Kidney (tissue), 13 donors: ENCODE measurements at regions not wholly inside any gene's neighbourhood (a gene's known extent, or its start where the extent isn't known, plus 50 kb on each side); places are given as distances from the start of the nearest gene placed in this dataset.

Experiments
- DNase-seq, 5 donors: peaks; one replicate each; pipeline ENCODE4 v3.0.0-alpha.2; 2013 to 2020
- FAIRE-seq: peaks from 2 replicates; lab custom pipeline; 2012; peaks lifted over from hg19 to GRCh38; lab: Jason Lieb, UNC
- H3K27ac ChIP-seq, 2 donors: one replicate each; pipeline ENCODE4 v1.7.0; 2013; ENCODE audit warnings: low read depth in 2 of 2, low read length in 2 of 2, inconsistent platforms in 1 of 2
- H3K27me3 ChIP-seq: one replicate; pipeline ENCODE4 v1.7.1; 2013; ENCODE audit warnings: low read length, inconsistent platforms; ENCODE audit not compliant: control insufficient read depth, insufficient read depth
- H3K36me3 ChIP-seq, 3 donors: one replicate each; pipeline versions ENCODE4 v1.7.0 to v1.7.1; 2013; ENCODE audit warnings: low read length in 3 of 3, control low read depth in 1 of 3, inconsistent platforms in 1 of 3; ENCODE audit not compliant: insufficient read depth in 3 of 3, control insufficient read depth in 2 of 3
- H3K4me1 ChIP-seq, 3 donors: one replicate each; pipeline versions ENCODE4 v1.7.0 to v1.7.1; 2013; ENCODE audit warnings: low read length in 3 of 3, inconsistent platforms in 1 of 3, low read depth in 1 of 3; ENCODE audit not compliant: control insufficient read depth in 2 of 3, insufficient read depth in 2 of 3
- H3K4me3 ChIP-seq, 3 donors: one replicate each; pipeline versions ENCODE4 v1.7.0 to v1.8.1; 2013; ENCODE audit warnings: low read length in 3 of 3, control low read depth in 1 of 3, inconsistent platforms in 1 of 3
- H3K9ac ChIP-seq, 3 donors: one replicate each; pipeline versions ENCODE4 v1.7.0 to v1.7.1; 2013; ENCODE audit warnings: low read length in 3 of 3, control low read depth in 1 of 3, inconsistent platforms in 1 of 3
- H3K9me3 ChIP-seq, 3 donors: one replicate each; pipeline versions ENCODE4 v1.7.0 to v1.7.1; 2013; ENCODE audit warnings: low read length in 3 of 3, control low read depth in 1 of 3, inconsistent platforms in 1 of 3; ENCODE audit not compliant: control insufficient read depth in 2 of 3, insufficient read depth in 1 of 3
- intact Hi-C: fragments of 100-400 bp; cut with DNase I; formaldehyde crosslinking; loops from one replicate; pipeline ENCODE4 v1.11.1; 2022
- TF ChIP-seq, protein P1 (sequence below): IDR thresholded peaks from 3 replicates; pipeline ENCODE4 v1.5.1; 2012; ENCODE audit warnings: mild to moderate bottlenecking, moderate library complexity, borderline replicate concordance; ENCODE audit not compliant: insufficient read depth; ENCODE audit errors: extremely low read depth
- donor health status: control.
- donor health status: control.
- donor health status: control.
- donor health status: control.
- donor health status: control.
- donor health status: DM: yes; HTN: yes; CAD: no.
- donor health status: Normal renal cell carcinoma (clear cell type).

- TF ChIP-seq, protein P1, sequence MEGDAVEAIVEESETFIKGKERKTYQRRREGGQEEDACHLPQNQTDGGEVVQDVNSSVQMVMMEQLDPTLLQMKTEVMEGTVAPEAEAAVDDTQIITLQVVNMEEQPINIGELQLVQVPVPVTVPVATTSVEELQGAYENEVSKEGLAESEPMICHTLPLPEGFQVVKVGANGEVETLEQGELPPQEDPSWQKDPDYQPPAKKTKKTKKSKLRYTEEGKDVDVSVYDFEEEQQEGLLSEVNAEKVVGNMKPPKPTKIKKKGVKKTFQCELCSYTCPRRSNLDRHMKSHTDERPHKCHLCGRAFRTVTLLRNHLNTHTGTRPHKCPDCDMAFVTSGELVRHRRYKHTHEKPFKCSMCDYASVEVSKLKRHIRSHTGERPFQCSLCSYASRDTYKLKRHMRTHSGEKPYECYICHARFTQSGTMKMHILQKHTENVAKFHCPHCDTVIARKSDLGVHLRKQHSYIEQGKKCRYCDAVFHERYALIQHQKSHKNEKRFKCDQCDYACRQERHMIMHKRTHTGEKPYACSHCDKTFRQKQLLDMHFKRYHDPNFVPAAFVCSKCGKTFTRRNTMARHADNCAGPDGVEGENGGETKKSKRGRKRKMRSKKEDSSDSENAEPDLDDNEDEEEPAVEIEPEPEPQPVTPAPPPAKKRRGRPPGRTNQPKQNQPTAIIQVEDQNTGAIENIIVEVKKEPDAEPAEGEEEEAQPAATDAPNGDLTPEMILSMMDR = no peak
- Histone ChIP-seq H3K36me3 (no peaks in the 10 kb centered on the region), H3K9ac (no peak overlapping the region), H3K4me3 (no peak overlapping the region), H3K9me3 (no peaks in the 10 kb centered on the region), H3K27ac (no peak overlapping the region), H3K27me3 (no peaks in the 10 kb centered on the region), H3K4me1 (no peaks in the 10 kb centered on the region)
- intact Hi-C loops = no loop called here
- peak in 2 of 5 donors; percentile 7 to 61 for DNase-seq
- no peak for FAIRE-seq
These were observed 328.3 kb downstream of the TMEM121 start for GRCh38 chr14:105854600-105855245.

GRCh38 chr14:105855246-105855892, 329.0 kb downstream of the TMEM121 start:
- no peak overlapping the region for H3K27ac ChIP-seq
- no peaks in the 10 kb centered on the region for H3K4me1 ChIP-seq
- intact Hi-C loops = no loop called here
- no peak overlapping the region for H3K4me3 ChIP-seq
- no peaks in the 10 kb centered on the region for H3K9me3 ChIP-seq
- TF ChIP-seq, protein P1 = no peak
- no peak overlapping the region for H3K9ac ChIP-seq
- DNase-seq = peak in 1 of 5 donors; percentile 71
- no peak for FAIRE-seq
- H3K36me3 ChIP-seq = no peaks in the 10 kb centered on the region
- no peaks in the 10 kb centered on the region for H3K27me3 ChIP-seq

DNA sequence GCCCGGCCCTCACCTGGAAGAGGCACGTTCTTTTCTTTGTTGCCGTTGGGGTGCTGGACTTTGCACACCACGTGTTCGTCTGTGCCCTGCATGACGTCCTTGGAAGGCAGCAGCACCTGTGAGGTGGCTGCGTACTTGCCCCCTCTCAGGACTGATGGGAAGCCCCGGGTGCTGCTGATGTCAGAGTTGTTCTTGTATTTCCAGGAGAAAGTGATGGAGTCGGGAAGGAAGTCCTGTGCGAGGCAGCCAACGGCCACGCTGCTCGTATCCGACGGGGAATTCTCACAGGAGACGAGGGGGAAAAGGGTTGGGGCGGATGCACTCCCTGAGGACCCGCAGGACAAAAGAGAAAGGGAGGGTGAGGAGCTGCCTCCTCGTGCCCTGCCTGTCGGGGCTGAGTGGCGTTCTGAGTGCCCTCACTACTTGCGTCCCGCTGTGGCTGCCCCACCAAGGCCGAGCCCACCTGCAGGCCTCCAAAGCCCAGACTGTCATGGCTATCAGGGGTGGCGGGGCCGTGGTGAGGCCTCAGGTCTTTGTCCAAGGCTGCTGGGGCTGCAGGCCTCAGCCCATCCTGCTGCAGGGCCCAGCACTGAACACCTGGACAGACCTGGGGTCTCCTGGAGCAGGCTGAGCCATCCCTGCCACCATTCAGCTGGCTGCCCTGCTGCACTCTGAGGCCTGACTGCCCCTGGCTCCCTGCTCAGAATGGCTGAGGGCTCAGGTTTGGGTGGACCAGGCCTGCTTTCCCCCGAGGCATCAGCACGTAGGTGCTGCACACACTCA, 329.7 kb downstream of the TMEM121 start:
- TF ChIP-seq, protein P1 = no peak
- DNase-seq (peak in 1 of 5 donors; percentile 61), FAIRE-seq (no peak)
- no peaks in the 10 kb centered on the region for H3K27me3 ChIP-seq
- no peak overlapping the region for H3K4me3 ChIP-seq
- H3K9me3 ChIP-seq = no peaks in the 10 kb centered on the region
- H3K36me3 ChIP-seq = no peaks in the 10 kb centered on the region
- no peaks in the 10 kb centered on the region for H3K4me1 ChIP-seq
- no peak overlapping the region for H3K27ac ChIP-seq
- intact Hi-C loops = no loop called here
- no peak overlapping the region for H3K9ac ChIP-seq
